ENCODE measurements at regions not wholly inside any gene's neighbourhood (a gene's known extent, or its start where the extent isn't known, plus 50 kb on each side); places are given as distances from the start of the nearest gene placed in this dataset.

- TF ChIP-seq POLR2A (IDR thresholded peaks at IDR 0.05), result no peak
- no peaks in the 10 kb centered on the region for H3K9me3 ChIP-seq
- H3K4me1 ChIP-seq, result no peaks in the 10 kb centered on the region
- DNase-seq (ENCODE audit: extremely low spot score in 2 of 2), result no peak
- H3K36me3 ChIP-seq, result no peaks in the 10 kb centered on the region
- no peaks in the 10 kb centered on the region for H3K27me3 ChIP-seq
- no peak overlapping the region for H3K4me3 ChIP-seq
- intact Hi-C loops (cut with DNase I), result no loop called here
- no peak overlapping the region for H3K27ac ChIP-seq
Measured at GRCh38 chr18:34543356-34543755, 166.7 kb upstream of the DTNA start.

- H3K4me1 ChIP-seq, result no peaks in the 10 kb centered on the region
- no peak overlapping the region for H3K4me3 ChIP-seq
- intact Hi-C loops (cut with DNase I), result no loop called here
Measured at GRCh38 chr18:34543945-34544344, 166.2 kb upstream of the DTNA start.

GRCh38 chr18:34544930-34545329 lies 165.2 kb upstream of the DTNA start:
- Histone ChIP-seq H3K4me3 (no peak overlapping the region), H3K27me3 (no peaks in the 10 kb centered on the region), H3K4me1 (no peaks in the 10 kb centered on the region), H3K36me3 (no peaks in the 10 kb centered on the region), H3K27ac (no peak overlapping the region), H3K9me3 (no peaks in the 10 kb centered on the region)
- TF ChIP-seq CTCF (IDR thresholded peaks at IDR 0.05) (no peak), POLR2AphosphoS5 (IDR thresholded peaks at IDR 0.05; ENCODE audit: insufficient read depth in 1 of 2, low read depth in 1 of 2) (no peak), POLR2A (IDR thresholded peaks at IDR 0.05) (no peak)
- DNase-seq (ENCODE audit: extremely low spot score in 2 of 2), result no peak
- intact Hi-C loops (cut with DNase I), result no loop called here

More at GRCh38 chr18:34543945-34544344, 166.2 kb upstream of the DTNA start:
- Histone ChIP-seq H3K36me3 (no peaks in the 10 kb centered on the region), H3K27me3 (no peaks in the 10 kb centered on the region), H3K9me3 (no peaks in the 10 kb centered on the region), H3K27ac (no peak overlapping the region)
- no peak for DNase-seq (ENCODE audit: extremely low spot score in 2 of 2)
- no peak for TF ChIP-seq CTCF (IDR thresholded peaks at IDR 0.05)
- TF ChIP-seq POLR2AphosphoS5 (IDR thresholded peaks at IDR 0.05; ENCODE audit: insufficient read depth in 1 of 2, low read depth in 1 of 2), result no peak
- TF ChIP-seq POLR2A (IDR thresholded peaks at IDR 0.05), result no peak

GRCh38 chr18:34548120-34548972 lies 161.8 kb upstream of the DTNA start:
- no peak for TF ChIP-seq CTCF (IDR thresholded peaks at IDR 0.05)
- no peaks in the 10 kb centered on the region for H3K36me3 ChIP-seq
- DNase-seq (ENCODE audit: extremely low spot score in 2 of 2), result no peak
- no peaks in the 10 kb centered on the region for H3K27me3 ChIP-seq
- no peak overlapping the region for H3K4me3 ChIP-seq
- no peaks in the 10 kb centered on the region for H3K9me3 ChIP-seq
- no peak overlapping the region for H3K27ac ChIP-seq
- H3K4me1 ChIP-seq, result no peaks in the 10 kb centered on the region
- intact Hi-C loops (cut with DNase I), result no loop called here

- intact Hi-C loops (cut with DNase I), result no loop called here
- H3K36me3 ChIP-seq, result no peaks in the 10 kb centered on the region
- TF ChIP-seq POLR2AphosphoS5 (IDR thresholded peaks at IDR 0.05; ENCODE audit: insufficient read depth in 1 of 2, low read depth in 1 of 2), result no peak
- no peak for TF ChIP-seq POLR2A (IDR thresholded peaks at IDR 0.05)
- TF ChIP-seq CTCF (IDR thresholded peaks at IDR 0.05), result no peak
- H3K4me3 ChIP-seq, result no peak overlapping the region
- H3K27ac ChIP-seq, result no peak overlapping the region
- H3K4me1 ChIP-seq, result no peaks in the 10 kb centered on the region
- no peaks in the 10 kb centered on the region for H3K27me3 ChIP-seq
- no peak for DNase-seq (ENCODE audit: extremely low spot score in 2 of 2)
- no peaks in the 10 kb centered on the region for H3K9me3 ChIP-seq
Measured at GRCh38 chr18:34548973-34549294, 161.2 kb upstream of the DTNA start.
